Neuronal stem cell (in vitro differentiated cells): ENCODE measurements at regions not wholly inside any gene's neighbourhood (a gene's known extent, or its start where the extent isn't known, plus 50 kb on each side); places are given as distances from the start of the nearest gene placed in this dataset.

Experiments used
- DNase-seq: peaks from one replicate; pipeline ENCODE4 v3.0.0-alpha.2; 2013; ENCODE audit warnings: low spot score
- H2AFZ ChIP-seq: one replicate; pipeline ENCODE4 v1.6.1; 2013; ENCODE audit warnings: mild to moderate bottlenecking, low read length, inconsistent platforms
- H2AK5ac ChIP-seq: 2 replicates; pipeline ENCODE4 v1.6.1; 2013; ENCODE audit warnings: low read depth, mild to moderate bottlenecking, inconsistent platforms, low read length, moderate library complexity, mixed read lengths
- H2BK120ac ChIP-seq: 2 replicates; pipeline ENCODE4 v1.6.1; 2013; ENCODE audit warnings: low read depth, mild to moderate bottlenecking, inconsistent platforms, low read length, moderate library complexity, mixed read lengths
- H2BK12ac ChIP-seq: one replicate; pipeline ENCODE4 v1.6.1; 2013; ENCODE audit warnings: low read length, inconsistent platforms
- H2BK15ac ChIP-seq: 2 replicates; pipeline ENCODE4 v1.6.1; 2013; ENCODE audit warnings: mild to moderate bottlenecking, low read length, inconsistent platforms, mixed read lengths
- H2BK5ac ChIP-seq: one replicate; pipeline ENCODE4 v1.6.1; 2013; ENCODE audit warnings: inconsistent platforms, mild to moderate bottlenecking, low read length, moderate library complexity
- H3K14ac ChIP-seq: one replicate; pipeline ENCODE4 v1.6.1; 2013; ENCODE audit warnings: low read length, inconsistent platforms
- H3K18ac ChIP-seq: 2 replicates; pipeline ENCODE4 v1.6.1; 2013; ENCODE audit warnings: low read length, inconsistent platforms
- H3K23ac ChIP-seq: 2 replicates; pipeline ENCODE4 v1.6.1; 2013; ENCODE audit warnings: low read depth, mild to moderate bottlenecking, mixed read lengths, low read length, inconsistent platforms; ENCODE audit not compliant: poor library complexity
- H3K27ac ChIP-seq: replicated peaks from 3 replicates; pipeline ENCODE4 v1.5.1; 2013; ENCODE audit warnings: low read length, inconsistent platforms
- H3K27me3 ChIP-seq, 3 experiments: 2 replicates each; pipeline ENCODE4 v1.6.1; 2013; ENCODE audit warnings: low read length in 3 of 3, mild to moderate bottlenecking in 2 of 3, inconsistent platforms in 1 of 3, low read depth in 1 of 3, mixed read lengths in 1 of 3, moderate library complexity in 1 of 3; ENCODE audit not compliant: control insufficient read depth in 3 of 3, insufficient read depth in 3 of 3
- H3K36me3 ChIP-seq, 2 donors: replicated peaks in 1 of 2; 2 replicates each; pipeline ENCODE4 v1.6.1; 2013; ENCODE audit warnings: low read length in 2 of 2; ENCODE audit not compliant: control insufficient read depth in 2 of 2, insufficient read depth in 2 of 2
- H3K4ac ChIP-seq: 2 replicates; pipeline ENCODE4 v1.6.1; 2013; ENCODE audit warnings: inconsistent platforms, mild to moderate bottlenecking, low read length, moderate library complexity
- H3K4me1 ChIP-seq, 2 donors: 1 replicate in 1 of 2; 2 replicates in 1 of 2; pipeline ENCODE4 v1.6.1; 2013; ENCODE audit warnings: low read length in 2 of 2, low read depth in 1 of 2; ENCODE audit not compliant: control insufficient read depth in 2 of 2, insufficient read depth in 1 of 2
- H3K4me2 ChIP-seq: one replicate; pipeline ENCODE4 v1.6.1; 2013; ENCODE audit warnings: mild to moderate bottlenecking, low read length, inconsistent platforms; ENCODE audit not compliant: insufficient read depth, poor library complexity, severe bottlenecking
- H3K4me3 ChIP-seq, 2 donors: 2 replicates each; pipeline ENCODE4 v1.5.1; 2013; ENCODE audit warnings: low read length in 2 of 2, mild to moderate bottlenecking in 2 of 2, inconsistent platforms in 1 of 2, moderate library complexity in 1 of 2
- H3K79me1 ChIP-seq: one replicate; pipeline ENCODE4 v1.6.1; 2013; ENCODE audit warnings: low read depth, mild to moderate bottlenecking, inconsistent platforms, low read length, moderate library complexity
- H3K9ac ChIP-seq: one replicate; pipeline ENCODE4 v1.6.1; 2013; ENCODE audit warnings: mild to moderate bottlenecking, low read depth, low read length, inconsistent platforms; ENCODE audit not compliant: poor library complexity
- H3K9me3 ChIP-seq, 2 donors: replicated peaks in 1 of 2; 2 replicates each; pipeline versions ENCODE3 to v1.6.1; 2013; ENCODE audit warnings: low read length in 2 of 2, mild to moderate bottlenecking in 2 of 2, inconsistent platforms in 1 of 2, low read depth in 1 of 2, mixed read lengths in 1 of 2, moderate library complexity in 1 of 2; ENCODE audit not compliant: control insufficient read depth in 2 of 2, insufficient read depth in 1 of 2
- H4K8ac ChIP-seq: one replicate; pipeline ENCODE4 v1.6.1; 2013; ENCODE audit warnings: low read depth, mild to moderate bottlenecking, inconsistent platforms, low read length, moderate library complexity
- H4K91ac ChIP-seq: one replicate; pipeline ENCODE4 v1.6.1; 2013; ENCODE audit warnings: low read length, low read depth, mild to moderate bottlenecking, inconsistent platforms; ENCODE audit not compliant: poor library complexity
- WGBS, 2 donors: extraction: QIAGEN DNeasy Blood & Tissue Kit; methylation state at CpG; one replicate each; pipeline ENCODE4 v1.1.7; 2013; ENCODE audit warnings: missing lambda C conversion rate in 2 of 2, mixed read lengths in 1 of 2; ENCODE audit not compliant: insufficient read length in 2 of 2, insufficient replicate concordance in 1 of 2; ENCODE audit errors: extremely low coverage in 2 of 2; 5-methylcytosine and 5-hydroxymethylcytosine counted together

- no CpG with 5 or more reads among the region's 15 CpGs for WGBS, 2 donors
- no peak for DNase-seq
- H3K27ac ChIP-seq: no peak overlapping the region
These were observed 175.7 kb upstream of the BCOR start for GRCh38 chrX:40273356-40274050.

GRCh38 chrX:40272776-40273175 is 175.0 kb upstream of the BCOR start:
- WGBS, 2 donors: no CpG with 5 or more reads among the region's 6 CpGs
- H3K9me3 ChIP-seq: no peaks in the 10 kb centered on the region
- no peak overlapping the region for H2BK120ac ChIP-seq

More at GRCh38 chrX:40273356-40274050, 175.7 kb upstream of the BCOR start:
- Histone ChIP-seq H2BK15ac (no peak overlapping the region), H2BK5ac (no peak overlapping the region), H3K27me3 (peaks cover 0 to 5% (median 0%) of the 10 kb centered on the region in 3 experiments), H2BK12ac (no peak overlapping the region), H2AFZ (no peak overlapping the region), H3K23ac (no peak overlapping the region), H3K14ac (no peak overlapping the region), H3K4me1 (no peaks in the 10 kb centered on the region), H3K4ac (no peak overlapping the region), H3K18ac (no peak overlapping the region), H2AK5ac (no peak overlapping the region), H3K79me1 (no peaks in the 10 kb centered on the region), H3K36me3 (no peaks in the 10 kb centered on the region), H4K91ac (no peak overlapping the region), H3K9ac (no peak overlapping the region), H3K9me3 (no peaks in the 10 kb centered on the region), H2BK120ac (no peak overlapping the region), H3K4me2 (no peak overlapping the region), H3K4me3 (no peak overlapping the region), H4K8ac (no peak overlapping the region)

DNA sequence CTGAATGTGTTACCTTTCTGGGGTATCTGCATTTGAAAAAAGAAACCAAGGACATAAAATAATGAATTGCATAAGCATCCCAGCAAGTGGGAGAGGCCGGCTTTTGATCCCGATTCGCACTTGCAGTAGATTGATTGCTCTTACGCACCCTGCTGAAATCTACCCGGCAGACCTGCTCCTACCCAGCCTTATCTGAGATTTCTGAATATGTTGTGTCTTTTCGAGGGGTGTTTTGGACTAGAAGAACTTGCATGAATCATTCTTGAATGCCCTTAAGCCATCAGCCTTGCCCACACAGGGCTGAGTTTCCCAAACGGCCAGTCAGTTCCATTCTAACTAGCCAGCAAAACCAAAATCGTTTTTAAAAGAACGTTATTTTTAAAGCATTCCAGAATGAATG is 174.4 kb upstream of the BCOR start:
- no CpG with 5 or more reads among the region's 9 CpGs for WGBS, 2 donors
- no peak overlapping the region for H2AK5ac ChIP-seq
- H3K36me3 ChIP-seq: no peaks in the 10 kb centered on the region
- H3K79me1 ChIP-seq: no peaks in the 10 kb centered on the region
- no peak overlapping the region for H4K91ac ChIP-seq
- no peak overlapping the region for H3K27ac ChIP-seq
- no peak for DNase-seq
- H3K18ac ChIP-seq: no peak overlapping the region
- no peak overlapping the region for H3K4me3 ChIP-seq
- no peak overlapping the region for H4K8ac ChIP-seq
- no peaks in the 10 kb centered on the region for H3K9me3 ChIP-seq
- no peak overlapping the region for H2BK12ac ChIP-seq
- H3K4me2 ChIP-seq: no peak overlapping the region
- no peak overlapping the region for H3K23ac ChIP-seq
- H2AFZ ChIP-seq: no peak overlapping the region
- no peak overlapping the region for H3K9ac ChIP-seq
- no peak overlapping the region for H2BK15ac ChIP-seq
- H3K14ac ChIP-seq: no peak overlapping the region
- no peak overlapping the region for H2BK5ac ChIP-seq
- H3K4ac ChIP-seq: no peak overlapping the region
- no peak overlapping the region for H2BK120ac ChIP-seq
- peaks cover 0 to 12% (median 0%) of the 10 kb centered on the region in 3 experiments for H3K27me3 ChIP-seq
- H3K4me1 ChIP-seq: no peaks in the 10 kb centered on the region

More at GRCh38 chrX:40272776-40273175, 175.0 kb upstream of the BCOR start:
- Histone ChIP-seq H3K79me1 (no peaks in the 10 kb centered on the region), H2BK5ac (no peak overlapping the region), H3K27ac (no peak overlapping the region), H2AK5ac (no peak overlapping the region), H4K8ac (no peak overlapping the region), H3K9ac (no peak overlapping the region), H2AFZ (no peak overlapping the region), H3K4me1 (no peaks in the 10 kb centered on the region), H3K36me3 (no peaks in the 10 kb centered on the region), H3K4me2 (no peak overlapping the region), H3K4ac (no peak overlapping the region), H3K23ac (no peak overlapping the region), H3K4me3 (no peak overlapping the region), H2BK12ac (no peak overlapping the region), H2BK15ac (no peak overlapping the region), H3K27me3 (peaks cover 0 to 10% (median 0%) of the 10 kb centered on the region in 3 experiments), H3K14ac (no peak overlapping the region), H3K18ac (no peak overlapping the region), H4K91ac (no peak overlapping the region)
- DNase-seq: no peak

- Histone ChIP-seq H2AFZ (no peak overlapping the region), H3K23ac (no peak overlapping the region), H2BK5ac (no peak overlapping the region), H3K36me3 (no peaks in the 10 kb centered on the region), H4K8ac (no peak overlapping the region), H2BK15ac (no peak overlapping the region), H3K4me3 (no peak overlapping the region), H3K27me3 (peaks cover 0 to 7% (median 0%) of the 10 kb centered on the region in 3 experiments), H3K9ac (no peak overlapping the region), H3K14ac (no peak overlapping the region), H2AK5ac (no peak overlapping the region), H2BK12ac (no peak overlapping the region), H2BK120ac (no peak overlapping the region), H3K79me1 (no peaks in the 10 kb centered on the region), H3K4ac (no peak overlapping the region), H4K91ac (no peak overlapping the region), H3K27ac (no peak overlapping the region), H3K4me1 (peaks cover 0 to 3% of the 10 kb centered on the region in 2 donors), H3K4me2 (no peak overlapping the region), H3K9me3 (no peaks in the 10 kb centered on the region), H3K18ac (no peak overlapping the region)
- DNase-seq: no peak
- WGBS, 2 donors: no CpG with 5 or more reads among the region's 4 CpGs
These were observed 170.4 kb upstream of the BCOR start for GRCh38 chrX:40268188-40268520.
